ENCODE measurements at regions not wholly inside any gene's neighbourhood (a gene's known extent, or its start where the extent isn't known, plus 50 kb on each side); places are given as distances from the start of the nearest gene placed in this dataset.

GRCh38 chr7:156448918-156449317 lies 191.7 kb upstream of the RNF32 start:
- intact Hi-C loops (cut with micrococcal nuclease): no loop called here
- Histone ChIP-seq H3K9me1 (ENCODE audit: insufficient read depth, low read length) (no peaks in the 10 kb centered on the region), H2BK20ac (ENCODE audit: low read depth, low read length) (no peak overlapping the region), H3K36me3 (ENCODE audit: control insufficient read depth, insufficient read depth, low read length) (no peaks in the 10 kb centered on the region), H3K4ac (ENCODE audit: low read depth, low read length) (no peak overlapping the region), H3K14ac (replicated peaks; ENCODE audit: low read depth, low read length) (no peak overlapping the region), H2BK15ac (ENCODE audit: low read depth, low read length) (no peak overlapping the region), H2BK5ac (ENCODE audit: low read depth, low read length, poor library complexity, severe bottlenecking) (peak overlapping the region; percentile 45), H4K20me1 (ENCODE audit: insufficient read depth, low read length) (no peaks in the 10 kb centered on the region), H3K27ac (ENCODE audit: insufficient read depth, low read length) (no peak overlapping the region), H2BK120ac (ENCODE audit: low read depth, low read length) (no peak overlapping the region), H3K79me1 (ENCODE audit: low read depth in 1 of 2, low read length in 2 of 2) (no peaks in the 10 kb centered on the region), H4K5ac (ENCODE audit: low read depth, low read length) (no peak overlapping the region), H4K91ac (ENCODE audit: insufficient read depth, low read depth, low read length) (no peak overlapping the region), H3K9ac (ENCODE audit: low read depth, low read length) (no peak overlapping the region), H3K23ac (ENCODE audit: low read depth, low read length) (no peak overlapping the region), H3K27me3 (ENCODE audit: control insufficient read depth, insufficient read depth, low read length) (no peaks in the 10 kb centered on the region), H3K4me3 (ENCODE audit: insufficient read depth, low read depth, low read length) (no peak overlapping the region), H3K56ac (ENCODE audit: extremely low read depth, insufficient read depth, low read length) (no peak overlapping the region), H2AK9ac (replicated peaks; ENCODE audit: low read depth, low read length, poor library complexity) (no peak overlapping the region), H3K18ac (ENCODE audit: low read depth, low read length) (no peak overlapping the region), H2AFZ (replicated peaks; ENCODE audit: low read length, poor library complexity) (no peak overlapping the region), H3K4me2 (ENCODE audit: low read depth, low read length) (no peak overlapping the region), H2AK5ac (ENCODE audit: low read depth, low read length) (no peak overlapping the region), H3K9me3 (ENCODE audit: control insufficient read depth, insufficient read depth, low read length) (peaks cover 11% of the 10 kb centered on the region), H3K4me1 (ENCODE audit: control insufficient read depth, insufficient read depth, low read length) (no peaks in the 10 kb centered on the region), H4K8ac (ENCODE audit: low read depth in 2 of 2, low read length in 2 of 2) (no peak overlapping the region)
- ATAC-seq (ENCODE audit: low read depth) (no peak), DNase-seq (no peak)
- in situ Hi-C loops (cut with MboI; ENCODE audit: low sequenced_read_pairs): no loop called here
- dilution Hi-C loops (cut with HindIII; ENCODE audit: low sequenced_read_pairs, unreplicated experiment): no loop called here
- ChIA-PET CTCF (no interaction called here), POLR2A (ENCODE audit: unreplicated experiment) (no interaction called here)
- TF ChIP-seq POLR2A (IDR thresholded peaks at IDR 0.05; ENCODE audit: low read depth, low read length) (no peak), RAD21 (IDR thresholded peaks at IDR 0.05; ENCODE audit: low read length) (no peak), CEBPB (IDR thresholded peaks at IDR 0.05; ENCODE audit: low read depth, low read length) (no peak), FOS (IDR thresholded peaks at IDR 0.05; ENCODE audit: low read depth, low read length) (no peak), RCOR1 (IDR thresholded peaks at IDR 0.05; ENCODE audit: insufficient replicate concordance, low read length) (no peak), MAFK (IDR thresholded peaks at IDR 0.05; ENCODE audit: low read depth, low read length) (no peak), CTCF (conservative IDR thresholded peaks at IDR 0.05; ENCODE audit: low read depth, low read length) (no peak), USF2 (IDR thresholded peaks at IDR 0.05; ENCODE audit: low read depth, low read length) (no peak), MXI1 (IDR thresholded peaks at IDR 0.05; ENCODE audit: borderline replicate concordance, low read depth, low read length) (no peak), RFX5 (IDR thresholded peaks at IDR 0.05; ENCODE audit: low read depth, low read length) (no peak), SMC3 (IDR thresholded peaks at IDR 0.05; ENCODE audit: low read depth, low read length) (no peak), ELK1 (IDR thresholded peaks at IDR 0.05; ENCODE audit: borderline replicate concordance, low read depth, low read length) (no peak), NFE2L2 (IDR thresholded peaks at IDR 0.05; ENCODE audit: low read depth, low read length) (no peak)
- BruUV-seq (replicated peaks): no TSS peak
- no CpG with 5 or more reads among the region's 1 CpG for WGBS, 2 experiments (ENCODE audit: extremely low coverage in 2 of 2, insufficient read length in 1 of 2)
